Progenitor cell of endocrine pancreas (in vitro differentiated cells): ENCODE measurements at regions not wholly inside any gene's neighbourhood (a gene's known extent, or its start where the extent isn't known, plus 50 kb on each side); places are given as distances from the start of the nearest gene placed in this dataset.

Source experiments
- DNase-seq: peaks from one replicate; pipeline ENCODE4 v3.0.0; 2021; ENCODE audit warnings: low spot score; ENCODE audit not compliant: unreplicated experiment
- H3K27ac Mint-ChIP-seq: 2 replicates; pipeline ENCODE4 v1.8.0; 2021; ENCODE audit warnings: mild to moderate bottlenecking, moderate library complexity, mixed read lengths
- H3K27me3 Mint-ChIP-seq: 2 replicates; pipeline ENCODE4 v1.8.0; 2021; ENCODE audit warnings: mixed read lengths
- H3K36me3 Mint-ChIP-seq: 2 replicates; pipeline ENCODE4 v1.8.0; 2022; ENCODE audit warnings: mixed read lengths; ENCODE audit not compliant: insufficient read depth
- H3K4me1 Mint-ChIP-seq: 2 replicates; pipeline ENCODE4 v1.8.0; 2021; ENCODE audit warnings: low read depth, mixed read lengths
- H3K4me3 Mint-ChIP-seq: 2 replicates; pipeline ENCODE4 v1.8.0; 2021; ENCODE audit warnings: low read depth, mild to moderate bottlenecking, moderate library complexity, mixed read lengths
- H3K9me3 Mint-ChIP-seq: 2 replicates; pipeline ENCODE4 v1.8.0; 2021; ENCODE audit warnings: low read depth, mixed read lengths
- TF ChIP-seq, protein P1 (sequence below): fragments of 200-600 bp; sonication (generic); IDR thresholded peaks from one replicate; pipeline ENCODE4 v1.5.0; 2021; ENCODE audit warnings: antibody characterized with exemption, mild to moderate bottlenecking; ENCODE audit not compliant: unreplicated experiment

DNA sequence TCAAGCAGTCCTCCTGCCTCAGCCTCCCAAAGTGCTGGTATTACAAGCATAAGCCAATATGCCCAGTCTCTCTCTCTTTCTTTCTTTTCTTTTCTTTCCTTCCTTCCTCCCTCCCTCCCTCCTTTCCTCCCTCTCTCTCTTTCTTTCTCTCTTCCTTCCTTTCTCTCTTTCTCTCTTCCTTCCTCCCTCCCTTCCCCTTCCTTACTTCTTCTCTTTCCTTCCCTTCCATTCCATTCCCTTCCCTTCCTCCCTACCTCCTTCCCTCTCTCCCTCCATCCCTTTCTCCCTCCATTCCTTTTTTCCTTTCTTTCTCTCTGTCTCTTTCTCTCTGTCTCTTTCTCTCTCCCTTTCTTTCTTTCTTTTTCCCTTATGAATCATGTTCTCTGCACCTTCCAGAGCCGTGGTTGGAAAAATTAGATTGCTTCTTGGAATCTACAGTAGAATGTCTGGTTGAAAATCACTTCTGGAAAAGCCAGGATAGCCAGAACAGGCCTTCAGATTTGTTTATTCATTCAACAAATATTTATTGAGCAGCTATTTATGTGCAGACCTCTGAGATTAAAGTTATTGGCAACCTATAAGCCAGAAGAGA, 68.4 kb upstream of the ARHGAP5 start:
- no peak for DNase-seq
- TF ChIP-seq, protein P1, sequence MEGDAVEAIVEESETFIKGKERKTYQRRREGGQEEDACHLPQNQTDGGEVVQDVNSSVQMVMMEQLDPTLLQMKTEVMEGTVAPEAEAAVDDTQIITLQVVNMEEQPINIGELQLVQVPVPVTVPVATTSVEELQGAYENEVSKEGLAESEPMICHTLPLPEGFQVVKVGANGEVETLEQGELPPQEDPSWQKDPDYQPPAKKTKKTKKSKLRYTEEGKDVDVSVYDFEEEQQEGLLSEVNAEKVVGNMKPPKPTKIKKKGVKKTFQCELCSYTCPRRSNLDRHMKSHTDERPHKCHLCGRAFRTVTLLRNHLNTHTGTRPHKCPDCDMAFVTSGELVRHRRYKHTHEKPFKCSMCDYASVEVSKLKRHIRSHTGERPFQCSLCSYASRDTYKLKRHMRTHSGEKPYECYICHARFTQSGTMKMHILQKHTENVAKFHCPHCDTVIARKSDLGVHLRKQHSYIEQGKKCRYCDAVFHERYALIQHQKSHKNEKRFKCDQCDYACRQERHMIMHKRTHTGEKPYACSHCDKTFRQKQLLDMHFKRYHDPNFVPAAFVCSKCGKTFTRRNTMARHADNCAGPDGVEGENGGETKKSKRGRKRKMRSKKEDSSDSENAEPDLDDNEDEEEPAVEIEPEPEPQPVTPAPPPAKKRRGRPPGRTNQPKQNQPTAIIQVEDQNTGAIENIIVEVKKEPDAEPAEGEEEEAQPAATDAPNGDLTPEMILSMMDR, result no peak
- Mint-ChIP-seq H3K4me1 (peaks cover 35% of the 10 kb centered on the region), H3K9me3 (peaks cover 6% of the 10 kb centered on the region), H3K4me3 (no peak overlapping the region), H3K27me3 (no peaks in the 10 kb centered on the region), H3K36me3 (no peaks in the 10 kb centered on the region), H3K27ac (no peak overlapping the region)

DNA sequence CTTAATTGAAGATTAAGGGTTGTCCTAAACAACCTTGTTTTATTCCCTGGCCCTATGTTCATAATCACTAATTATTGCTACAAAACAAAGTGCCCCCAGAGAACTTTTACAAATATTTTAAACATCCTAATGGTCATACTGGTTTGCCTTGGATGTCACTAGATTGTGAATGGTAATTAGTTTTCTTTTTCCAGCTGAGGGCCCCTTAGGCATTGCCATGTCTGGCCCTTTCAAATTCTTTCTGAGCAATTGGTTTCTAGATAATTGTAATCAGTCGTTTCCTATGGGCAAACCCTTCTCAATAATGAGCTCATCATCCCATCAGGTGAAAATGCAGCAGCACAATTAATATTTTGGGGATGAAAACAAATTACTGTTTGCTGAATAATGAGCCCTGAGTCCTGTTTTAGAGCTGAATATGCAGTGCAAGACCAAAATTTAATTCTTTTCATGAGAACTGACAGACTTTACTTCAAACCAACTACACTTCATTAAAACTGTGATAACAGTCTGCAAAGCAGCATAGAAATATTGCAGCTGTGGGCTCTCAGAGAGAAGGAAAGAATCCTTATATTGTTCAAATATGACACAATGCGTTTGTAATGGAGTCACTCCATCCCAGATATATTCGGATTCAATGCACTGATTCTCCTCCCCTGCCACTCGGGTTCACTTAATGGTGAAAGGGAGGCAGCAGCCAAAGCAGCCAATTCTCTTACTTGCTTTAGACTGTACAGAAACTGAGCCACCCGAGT, 67.7 kb upstream of the ARHGAP5 start:
- H3K36me3 Mint-ChIP-seq, result no peaks in the 10 kb centered on the region
- no peak for DNase-seq
- H3K27me3 Mint-ChIP-seq, result no peaks in the 10 kb centered on the region
- peaks cover 6% of the 10 kb centered on the region for H3K9me3 Mint-ChIP-seq
- H3K27ac Mint-ChIP-seq, result no peak overlapping the region
- TF ChIP-seq, protein P1, result no peak
- no peak overlapping the region for H3K4me3 Mint-ChIP-seq
- peaks cover 35% of the 10 kb centered on the region for H3K4me1 Mint-ChIP-seq

DNA sequence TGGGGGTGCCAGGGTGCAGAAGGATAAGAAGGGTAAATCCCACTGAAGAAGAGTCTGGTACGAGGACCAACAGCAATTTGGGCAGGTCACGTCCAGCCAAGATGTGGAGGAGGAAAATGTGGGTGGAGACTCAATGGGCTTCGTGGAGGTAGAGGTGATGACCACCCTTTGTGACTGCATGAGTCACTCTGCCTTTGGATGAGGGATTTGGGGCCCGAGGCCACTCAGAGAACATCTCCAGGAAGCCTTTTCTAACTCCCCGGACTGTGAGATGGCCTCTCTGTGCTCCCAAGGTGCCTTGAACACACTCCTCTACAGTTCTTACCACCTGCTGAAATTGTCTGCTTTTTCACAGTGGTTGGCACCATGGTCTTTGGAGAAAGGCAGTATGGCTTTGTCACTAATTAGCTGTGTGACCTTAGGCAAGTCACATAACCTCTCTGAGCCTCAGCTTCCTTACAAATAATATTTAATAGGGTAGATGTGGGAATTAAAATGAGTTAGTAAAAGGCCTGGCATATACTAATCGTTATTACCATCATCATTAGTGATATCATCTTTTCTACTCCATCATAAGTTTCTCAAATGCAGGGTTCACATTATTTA, 67.0 kb upstream of the ARHGAP5 start:
- DNase-seq, result no peak
- peaks cover 35% of the 10 kb centered on the region for H3K4me1 Mint-ChIP-seq
- no peak overlapping the region for H3K4me3 Mint-ChIP-seq
- H3K27ac Mint-ChIP-seq, result no peak overlapping the region
- H3K9me3 Mint-ChIP-seq, result no peaks in the 10 kb centered on the region
- TF ChIP-seq, protein P1, result no peak
- no peaks in the 10 kb centered on the region for H3K36me3 Mint-ChIP-seq
- H3K27me3 Mint-ChIP-seq, result no peaks in the 10 kb centered on the region

DNA sequence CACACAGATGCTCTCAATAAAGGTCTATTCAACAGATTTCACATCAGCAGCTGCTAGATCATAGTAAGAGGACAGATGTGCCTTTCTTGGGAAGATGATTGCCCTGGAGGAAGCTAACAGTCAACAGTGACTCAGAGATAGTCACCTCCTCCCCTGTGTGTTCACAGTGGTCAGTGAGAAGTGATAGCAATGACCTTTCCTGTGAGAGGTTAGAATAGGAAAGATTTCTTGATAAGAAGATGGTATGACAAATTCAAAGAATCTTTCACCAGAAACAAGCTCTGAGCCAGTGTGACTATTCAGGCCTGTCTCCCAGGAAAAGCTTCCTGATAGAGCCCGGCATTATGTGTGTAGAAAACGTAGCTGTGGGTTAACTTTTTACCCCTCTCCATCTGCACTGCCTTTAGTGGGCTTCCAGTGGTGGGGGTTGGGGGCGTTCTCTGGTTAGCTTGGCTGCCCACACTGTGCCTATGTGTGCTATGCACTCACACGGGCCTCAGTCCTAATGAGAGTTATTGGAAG, 66.4 kb upstream of the ARHGAP5 start:
- H3K4me1 Mint-ChIP-seq, result peaks cover 31% of the 10 kb centered on the region
- TF ChIP-seq, protein P1, result no peak
- no peaks in the 10 kb centered on the region for H3K9me3 Mint-ChIP-seq
- DNase-seq, result no peak
- no peak overlapping the region for H3K27ac Mint-ChIP-seq
- no peaks in the 10 kb centered on the region for H3K36me3 Mint-ChIP-seq
- no peaks in the 10 kb centered on the region for H3K27me3 Mint-ChIP-seq
- no peak overlapping the region for H3K4me3 Mint-ChIP-seq

DNA sequence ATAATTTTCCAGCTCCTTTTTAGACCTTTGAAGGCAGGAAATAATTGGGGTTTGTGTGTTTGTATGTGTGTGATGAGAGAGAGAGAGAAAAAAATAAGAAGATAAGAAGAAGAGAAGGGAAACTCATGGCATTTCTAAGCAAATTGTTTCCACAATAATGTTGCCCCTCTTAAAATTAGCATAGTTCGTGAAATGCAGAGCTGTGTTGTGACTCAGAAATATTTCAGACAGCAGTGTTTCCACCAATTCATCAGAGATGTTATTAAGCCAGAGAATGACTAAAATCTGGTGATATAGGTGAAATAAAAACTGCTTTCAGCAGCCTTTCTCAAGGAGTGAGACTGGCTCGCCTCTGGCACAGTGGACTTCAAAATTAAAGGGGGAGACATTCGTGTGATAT, 65.9 kb upstream of the ARHGAP5 start:
- H3K4me1 Mint-ChIP-seq, result peaks cover 26% of the 10 kb centered on the region

More for the DNA sequence above, 65.9 kb upstream of the ARHGAP5 start:
- H3K27me3 Mint-ChIP-seq, result no peaks in the 10 kb centered on the region
- H3K36me3 Mint-ChIP-seq, result no peaks in the 10 kb centered on the region
- H3K9me3 Mint-ChIP-seq, result no peaks in the 10 kb centered on the region
- no peak for DNase-seq
- no peak overlapping the region for H3K27ac Mint-ChIP-seq
- TF ChIP-seq, protein P1, result no peak
- no peak overlapping the region for H3K4me3 Mint-ChIP-seq
